Activated CD8-positive, alpha-beta T cell treated with anti-CD3 and anti-CD28 coated beads for 36 hours (primary cell): ENCODE measurements at regions not wholly inside any gene's neighbourhood (a gene's known extent, or its start where the extent isn't known, plus 50 kb on each side); places are given as distances from the start of the nearest gene placed in this dataset.

ENCODE experiments used
- ATAC-seq: fragments of 200-7000 bp; cut with Tn5 transposase; one replicate; pipeline ENCODE4 v1.10.0; 2021; ENCODE audit warnings: mild to moderate bottlenecking, moderate library complexity
- CTCF ChIA-PET: fragments of 350-600 bp; sonication (Branson Sonifier 250); formaldehyde crosslinking; loops from one replicate; lab custom pipeline; 2021; ENCODE audit warnings: antibody characterized with exemption; lab: Charles Lee
- POLR2A ChIA-PET: fragments of 350-600 bp; sonication (Branson Sonifier 250); formaldehyde crosslinking; loops from one replicate; lab custom pipeline; 2021; ENCODE audit warnings: antibody characterized with exemption; lab: Charles Lee
- DNase-seq: peaks from one replicate; pipeline ENCODE4 v3.0.0-alpha.2; 2020
- H3K27ac Mint-ChIP-seq: one replicate; pipeline ENCODE4 v1.8.0; 2021; ENCODE audit warnings: mild to moderate bottlenecking, mixed read lengths
- H3K27me3 Mint-ChIP-seq: one replicate; pipeline ENCODE4 v1.8.0; 2021; ENCODE audit warnings: mixed read lengths
- H3K36me3 Mint-ChIP-seq: one replicate; pipeline ENCODE4 v1.8.0; 2021; ENCODE audit warnings: low read depth, mixed read lengths
- H3K4me1 Mint-ChIP-seq: one replicate; pipeline ENCODE4 v1.8.0; 2021; ENCODE audit warnings: low read depth, mixed read lengths
- H3K4me3 Mint-ChIP-seq: one replicate; pipeline ENCODE4 v1.8.0; 2021; ENCODE audit warnings: mild to moderate bottlenecking, moderate library complexity, mixed read lengths
- H3K9me3 Mint-ChIP-seq: one replicate; pipeline ENCODE4 v1.8.0; 2021; ENCODE audit warnings: mixed read lengths
- CTCF ChIP-seq: fragments of 200-600 bp; IDR thresholded peaks from one replicate; pipeline ENCODE4 v1.8.0; 2022; ENCODE audit warnings: antibody characterized with exemption, mild to moderate bottlenecking
- intact Hi-C: fragments of 100-400 bp; cut with micrococcal nuclease; formaldehyde crosslinking; loops from one replicate; pipeline ENCODE4 v1.10.0; 2022

- no peaks in the 10 kb centered on the region for H3K27me3 Mint-ChIP-seq
- intact Hi-C loops: no loop called here
- no peaks in the 10 kb centered on the region for H3K4me1 Mint-ChIP-seq
- no peaks in the 10 kb centered on the region for H3K36me3 Mint-ChIP-seq
- DNase-seq (no peak), ATAC-seq (no peak)
- H3K9me3 Mint-ChIP-seq: peaks cover 2% of the 10 kb centered on the region
- no peak overlapping the region for H3K27ac Mint-ChIP-seq
- TF ChIP-seq CTCF: no peak
- POLR2A ChIA-PET: no interaction called here
- no peak overlapping the region for H3K4me3 Mint-ChIP-seq
- CTCF ChIA-PET: no interaction called here
These were observed 113.9 kb upstream of the LMO3 start for GRCh38 chr12:16719713-16720416.

GRCh38 chr12:16716928-16717327 lies 111.0 kb upstream of the LMO3 start:
- TF ChIP-seq CTCF: no peak
- Mint-ChIP-seq H3K27ac (no peak overlapping the region), H3K4me3 (no peak overlapping the region), H3K4me1 (no peaks in the 10 kb centered on the region), H3K27me3 (no peaks in the 10 kb centered on the region), H3K36me3 (no peaks in the 10 kb centered on the region), H3K9me3 (peaks cover 2% of the 10 kb centered on the region)
- ChIA-PET POLR2A (no interaction called here), CTCF (no interaction called here)
- ATAC-seq (no peak), DNase-seq (no peak)
- intact Hi-C loops: no loop called here

- ChIA-PET CTCF (no interaction called here), POLR2A (no interaction called here)
- Mint-ChIP-seq H3K36me3 (no peaks in the 10 kb centered on the region), H3K4me3 (no peak overlapping the region), H3K27me3 (no peaks in the 10 kb centered on the region), H3K4me1 (no peaks in the 10 kb centered on the region), H3K27ac (no peak overlapping the region), H3K9me3 (peaks cover 6% of the 10 kb centered on the region)
- intact Hi-C loops: no loop called here
- ATAC-seq (no peak), DNase-seq (no peak)
- no peak for TF ChIP-seq CTCF
These were observed 86.1 kb upstream of the LMO3 start for GRCh38 chr12:16692099-16692498.

- no peak for TF ChIP-seq CTCF
- DNase-seq: no peak
- CTCF ChIA-PET: no interaction called here
- Mint-ChIP-seq H3K4me3 (no peak overlapping the region), H3K27ac (no peak overlapping the region), H3K9me3 (peaks cover 4% of the 10 kb centered on the region), H3K27me3 (no peaks in the 10 kb centered on the region), H3K4me1 (no peaks in the 10 kb centered on the region), H3K36me3 (no peaks in the 10 kb centered on the region)
- intact Hi-C loops: no loop called here
- ATAC-seq: no peak
- POLR2A ChIA-PET: no interaction called here
These were observed 85.7 kb upstream of the LMO3 start for GRCh38 chr12:16691624-16692023.

GRCh38 chr12:16688200-16688599 lies 82.2 kb upstream of the LMO3 start:
- POLR2A ChIA-PET: no interaction called here
- intact Hi-C loops: no loop called here
- Mint-ChIP-seq H3K27me3 (no peaks in the 10 kb centered on the region), H3K4me3 (no peak overlapping the region), H3K4me1 (no peaks in the 10 kb centered on the region), H3K27ac (no peak overlapping the region), H3K9me3 (peaks cover 10% of the 10 kb centered on the region), H3K36me3 (no peaks in the 10 kb centered on the region)
- no peak for DNase-seq
- CTCF ChIA-PET: no interaction called here
- no peak for ATAC-seq
- TF ChIP-seq CTCF: no peak
